CD4-positive, alpha-beta T cell treated with Interleukin-21 for 1 hour (primary cell): ENCODE measurements at regions not wholly inside any gene's neighbourhood (a gene's known extent, or its start where the extent isn't known, plus 50 kb on each side); places are given as distances from the start of the nearest gene placed in this dataset.

Source experiments
- DNase-seq: peaks from one replicate; pipeline ENCODE4 v3.0.0-alpha.2; 2020

- DNase-seq, result no peak
Observed at GRCh38 chr5:68455216-68455615, 239.7 kb downstream of the PIK3R1 start.

GRCh38 chr5:68456756-68457217 is 241.2 kb downstream of the PIK3R1 start:
- DNase-seq, result no peak

- DNase-seq, result no peak
Observed at GRCh38 chr5:68457285-68457684, 241.7 kb downstream of the PIK3R1 start.

- peak; percentile 25 for DNase-seq
Observed at GRCh38 chr5:68458416-68459021, 243.0 kb downstream of the PIK3R1 start.

GRCh38 chr5:68459093-68459809 is 243.7 kb downstream of the PIK3R1 start:
- DNase-seq, result no peak

GRCh38 chr5:68459810-68460139 is 244.2 kb downstream of the PIK3R1 start:
- DNase-seq, result no peak

GRCh38 chr5:68460147-68460798 is 244.7 kb downstream of the PIK3R1 start:
- DNase-seq, result peak; percentile 75

- DNase-seq, result no peak
Observed at GRCh38 chr5:68463606-68464005, 248.1 kb downstream of the PIK3R1 start.

GRCh38 chr5:68464424-68464823 is 248.9 kb downstream of the PIK3R1 start:
- peak; percentile 25 for DNase-seq

GRCh38 chr5:68465133-68465532 is 249.6 kb downstream of the PIK3R1 start:
- no peak for DNase-seq

- DNase-seq, result no peak
Observed at GRCh38 chr5:68465934-68466551, 250.5 kb downstream of the PIK3R1 start.

GRCh38 chr5:68467208-68467607 is 251.7 kb downstream of the PIK3R1 start:
- no peak for DNase-seq

GRCh38 chr5:68467794-68468193 is 252.2 kb downstream of the PIK3R1 start:
- DNase-seq, result no peak

GRCh38 chr5:68468322-68468721 is 252.8 kb downstream of the PIK3R1 start:
- no peak for DNase-seq

- no peak for DNase-seq
Observed at GRCh38 chr5:68475476-68475983, 260.0 kb downstream of the PIK3R1 start.

- DNase-seq, result no peak
Observed at GRCh38 chr5:68476854-68477253, 261.3 kb downstream of the PIK3R1 start.

- no peak for DNase-seq
Observed at GRCh38 chr5:68478301-68479095, 262.9 kb downstream of the PIK3R1 start.

GRCh38 chr5:68479524-68479923 is 264.0 kb downstream of the PIK3R1 start:
- DNase-seq, result no peak

- no peak for DNase-seq
Observed at GRCh38 chr5:68480335-68480940, 264.9 kb downstream of the PIK3R1 start.

GRCh38 chr5:68482199-68482598 is 266.6 kb downstream of the PIK3R1 start:
- no peak for DNase-seq

- no peak for DNase-seq
Observed at GRCh38 chr5:68484307-68485068, 268.9 kb downstream of the PIK3R1 start.
